ENCODE measurements at regions not wholly inside any gene's neighbourhood (a gene's known extent, or its start where the extent isn't known, plus 50 kb on each side); places are given as distances from the start of the nearest gene placed in this dataset.
A peak's percentile ranks its signal among the peaks of the same experiment; 100 is the strongest.

DNA sequence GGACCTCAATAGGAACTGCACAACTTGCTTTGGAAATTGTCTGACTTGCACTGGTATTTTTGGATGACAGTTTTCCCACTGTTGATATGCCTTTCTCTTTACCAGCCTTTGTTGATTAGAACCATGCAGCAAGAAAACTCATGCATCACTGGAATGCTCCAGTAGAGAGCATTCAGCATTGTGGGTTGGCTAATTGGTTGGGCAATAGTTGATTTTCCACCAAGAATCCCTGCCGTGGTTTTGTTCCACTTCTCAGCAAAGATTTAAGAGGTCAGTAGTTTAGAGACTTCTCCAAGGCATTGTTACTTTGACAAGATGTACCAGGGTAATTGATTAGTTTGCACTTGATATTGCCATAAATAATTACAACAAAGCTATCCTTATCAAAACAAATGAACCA, 260.0 kb downstream of the DHX35 start:
- DNase-seq (ENCODE audit: low spot score): no peak

DNA sequence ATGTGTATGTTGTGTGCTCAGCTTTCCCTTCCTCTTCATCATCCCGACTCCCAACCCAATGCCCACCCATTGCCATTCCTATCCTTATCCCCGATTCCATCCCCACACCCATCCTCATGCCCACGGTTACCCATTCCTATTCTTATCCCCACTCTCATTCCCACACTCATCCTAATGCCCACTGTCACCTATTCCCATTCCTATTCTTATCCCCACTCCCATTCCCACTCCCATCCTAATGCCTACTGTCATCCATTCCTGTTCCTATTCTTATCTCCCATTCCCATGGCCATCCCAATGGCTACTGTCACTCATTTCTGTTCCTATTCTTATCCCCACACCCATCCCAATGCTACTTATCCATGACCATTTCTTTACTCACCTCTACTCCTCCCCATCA, 254.1 kb downstream of the DHX35 start:
- DNase-seq (ENCODE audit: low spot score): no peak

DNA sequence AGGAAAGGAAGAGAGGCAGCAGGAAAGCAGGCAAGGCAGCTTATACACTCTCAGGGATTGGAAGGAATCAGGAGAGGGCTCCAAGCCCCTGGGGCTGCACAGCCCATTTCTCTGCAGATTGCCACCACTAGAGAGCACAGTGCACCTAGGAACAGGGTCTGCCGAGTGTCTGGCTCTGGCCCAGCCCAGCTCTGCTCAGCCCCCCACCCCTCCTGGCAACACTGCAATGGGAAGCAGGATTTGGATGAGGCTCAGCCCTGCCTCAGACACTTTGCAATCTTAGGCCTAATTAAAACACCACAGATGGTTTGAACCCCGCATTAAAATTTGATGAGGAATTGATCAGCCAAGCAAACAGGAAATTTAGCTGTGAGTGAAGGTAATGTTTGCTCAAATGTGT, 252.7 kb downstream of the DHX35 start:
- DNase-seq (ENCODE audit: low spot score): no peak

- DNase-seq (ENCODE audit: low spot score): no peak
Measured at GRCh38 chr20:39213476-39214145, 251.5 kb downstream of the DHX35 start.

DNA sequence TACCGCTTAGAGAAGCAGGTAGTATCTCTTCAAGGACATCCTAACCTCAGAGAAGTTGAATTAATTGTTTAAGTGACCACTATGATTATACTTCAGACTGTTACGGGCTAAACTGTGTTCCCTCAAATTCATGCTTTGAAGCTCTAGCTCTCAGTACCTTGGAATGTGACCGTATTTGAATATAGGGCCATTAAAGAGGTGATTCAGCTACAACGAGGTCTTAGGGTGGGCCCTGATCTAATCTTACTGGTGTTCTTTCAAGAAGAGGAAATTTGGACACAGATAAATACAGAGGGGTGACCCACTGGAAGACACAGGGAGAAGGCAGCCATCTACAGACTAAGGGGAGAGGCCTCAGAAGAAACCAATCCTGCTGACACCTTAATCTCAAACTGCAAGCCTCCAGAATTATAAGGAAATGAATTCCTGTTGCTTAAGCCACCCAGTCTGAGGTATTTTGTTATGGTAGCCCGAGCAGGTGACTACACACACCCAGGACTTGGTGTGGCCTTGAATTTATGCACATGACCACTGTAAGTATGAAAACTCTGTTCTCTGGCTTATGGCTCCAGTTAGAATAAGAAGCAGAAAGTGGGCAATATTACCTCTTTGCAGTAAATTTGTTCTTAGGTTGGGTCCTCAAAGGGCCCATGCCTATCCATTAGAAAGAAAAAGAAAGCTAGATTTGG, 249.1 kb downstream of the DHX35 start:
- no peak for DNase-seq (ENCODE audit: low spot score)

DNA sequence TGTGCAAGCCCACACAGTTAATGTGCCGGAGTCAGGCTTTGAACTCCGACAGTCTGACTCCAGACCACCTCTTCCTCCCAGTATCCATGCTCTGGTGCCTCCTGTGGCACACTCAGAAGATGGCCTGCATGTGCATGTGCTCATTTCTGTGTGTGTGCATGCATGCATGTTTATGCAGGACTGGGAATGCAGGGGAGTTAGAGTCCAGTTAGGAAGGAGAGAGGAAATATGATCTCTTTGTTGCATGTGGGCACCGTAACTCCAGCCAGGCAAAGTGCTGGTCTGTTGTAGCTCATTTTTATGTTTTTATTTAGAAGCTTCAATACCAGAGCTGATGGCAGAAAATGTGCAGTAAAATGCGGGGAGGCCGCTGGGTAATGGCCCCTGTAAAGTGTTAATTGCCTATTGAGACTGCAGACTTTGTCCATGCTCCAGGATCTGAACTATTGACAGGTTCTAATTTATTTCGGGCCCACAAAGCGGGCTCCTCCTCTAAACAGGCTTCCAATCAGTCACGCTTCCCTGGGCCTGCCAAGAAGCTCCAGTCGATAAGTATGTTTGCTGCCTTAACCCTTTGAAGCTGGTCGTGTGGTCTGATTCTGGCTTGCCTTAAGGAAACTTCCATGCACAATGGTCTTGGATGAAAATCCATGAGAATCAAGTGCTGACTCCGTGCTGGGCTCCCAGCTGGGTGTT, 248.3 kb downstream of the DHX35 start:
- no peak for DNase-seq (ENCODE audit: low spot score)

DNA sequence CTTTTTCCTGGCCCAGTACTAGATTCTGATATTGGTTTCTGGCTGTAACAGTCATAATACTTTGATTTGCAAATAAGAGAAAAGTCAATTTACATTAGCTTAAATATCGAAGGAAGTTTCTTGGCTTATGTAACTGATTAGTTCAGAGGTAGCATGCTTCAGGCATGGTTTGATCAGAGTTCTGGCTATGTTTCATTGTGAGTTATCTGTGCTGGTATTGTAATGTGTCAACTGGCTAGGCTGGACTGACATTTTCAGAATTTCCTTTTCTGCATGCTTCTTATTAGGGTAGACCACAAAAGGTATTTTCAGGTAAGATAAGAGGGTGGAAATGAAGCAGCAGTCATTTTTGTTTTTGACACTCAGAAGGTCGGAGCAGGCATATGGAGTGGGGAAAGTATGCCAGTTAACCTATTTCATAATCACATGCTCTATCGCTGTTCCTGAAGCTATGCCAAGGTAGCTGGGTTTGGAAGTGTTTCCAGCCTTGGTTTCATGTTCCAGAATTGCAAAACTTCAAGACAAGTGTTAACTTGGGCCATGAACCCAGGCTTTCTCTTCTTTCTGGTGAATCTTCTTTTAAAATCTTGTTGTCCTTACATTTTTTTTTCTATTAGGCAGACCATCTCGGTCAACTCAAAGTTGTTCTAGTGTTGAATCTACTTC, 244.9 kb downstream of the DHX35 start:
- no peak for DNase-seq (ENCODE audit: low spot score)

DNA sequence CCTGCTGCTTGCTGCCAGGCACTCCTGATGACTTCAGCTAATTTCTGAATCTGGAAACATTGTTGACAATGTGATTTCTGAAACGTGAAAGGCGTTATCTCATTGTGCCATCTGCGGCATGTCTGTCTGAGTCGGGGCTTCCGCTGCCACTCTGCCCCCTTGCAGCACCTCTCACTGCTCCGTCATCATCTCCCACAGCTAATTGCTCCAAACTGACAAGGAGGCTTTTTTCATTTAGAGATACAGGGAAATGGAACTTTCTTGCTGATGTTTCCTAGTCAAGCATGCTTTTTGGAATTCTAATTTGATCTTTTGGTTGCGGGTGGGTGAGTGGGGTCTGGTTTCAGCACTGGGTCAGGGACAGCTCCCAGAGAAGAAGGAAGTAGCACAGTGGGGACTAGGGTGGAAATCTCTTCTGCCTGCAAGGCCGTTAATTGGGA, 233.5 kb downstream of the DHX35 start:
- no peak for DNase-seq (ENCODE audit: low spot score)

DNA sequence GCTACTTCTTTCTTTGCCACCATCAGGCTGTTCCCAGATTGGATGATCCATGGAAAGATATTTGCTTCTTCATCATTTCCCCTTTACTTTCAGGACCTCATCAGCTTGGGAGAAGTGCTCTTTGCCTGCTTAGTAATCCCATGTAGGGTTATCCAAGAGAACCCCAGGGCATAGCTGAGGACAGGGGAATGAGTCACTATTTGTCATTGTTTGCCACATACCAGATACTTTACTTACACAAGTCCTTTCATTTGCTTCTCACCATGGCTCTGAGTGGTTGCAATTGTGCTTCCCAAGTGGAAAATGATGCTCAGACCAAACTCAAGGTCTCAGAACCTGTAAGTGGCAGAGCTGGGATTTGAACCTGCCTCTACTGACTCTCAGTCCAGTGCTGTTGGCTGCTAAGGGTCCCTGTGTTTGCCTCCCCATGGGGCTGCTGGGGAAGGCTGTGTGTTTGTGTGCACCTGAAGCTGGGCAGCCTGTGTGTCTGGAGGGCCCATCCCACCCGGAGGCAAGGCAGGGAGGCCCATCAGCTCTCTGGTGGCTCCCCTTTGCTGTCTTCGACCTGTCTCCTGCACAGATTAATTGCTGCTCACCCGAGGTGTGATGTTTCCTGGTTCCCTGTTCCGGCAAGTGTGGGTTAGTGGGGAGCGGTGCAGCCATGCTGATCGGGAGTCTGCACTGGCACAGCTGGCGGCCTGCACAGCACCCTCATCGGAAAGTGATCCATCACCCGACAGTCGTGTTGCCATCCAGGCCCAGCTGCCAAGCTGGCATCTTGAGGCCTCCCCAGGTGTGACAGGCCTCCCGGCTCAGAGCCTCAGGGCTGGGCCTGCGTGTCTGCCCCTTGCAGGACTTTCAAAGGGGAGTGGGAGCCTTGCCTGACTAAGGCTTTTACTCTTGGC, 228.8 kb downstream of the DHX35 start:
- peak; percentile 54 for DNase-seq (ENCODE audit: low spot score)

- DNase-seq (ENCODE audit: low spot score): no peak
Measured at GRCh38 chr20:39188266-39188765, 226.2 kb downstream of the DHX35 start.

DNA sequence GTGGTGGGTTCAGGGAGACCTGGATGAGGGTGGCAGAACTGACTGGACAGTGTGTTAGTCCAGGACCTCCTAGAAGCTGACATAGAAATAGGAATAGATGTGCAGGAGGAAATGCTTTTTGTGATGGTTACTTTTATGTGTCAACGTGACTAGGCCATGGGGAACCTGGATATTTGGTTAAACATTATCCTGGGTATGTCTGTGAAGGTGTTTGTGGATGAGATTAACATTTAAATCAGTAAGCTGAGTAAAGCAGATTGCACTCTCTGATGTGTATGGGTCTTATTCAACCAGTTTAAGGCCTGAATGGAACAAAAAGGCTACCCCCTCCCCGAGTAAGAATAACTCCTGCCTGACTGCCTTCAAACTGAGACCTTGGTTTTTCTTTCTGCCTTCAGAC, 219.3 kb downstream of the DHX35 start:
- no peak for DNase-seq (ENCODE audit: low spot score)

DNA sequence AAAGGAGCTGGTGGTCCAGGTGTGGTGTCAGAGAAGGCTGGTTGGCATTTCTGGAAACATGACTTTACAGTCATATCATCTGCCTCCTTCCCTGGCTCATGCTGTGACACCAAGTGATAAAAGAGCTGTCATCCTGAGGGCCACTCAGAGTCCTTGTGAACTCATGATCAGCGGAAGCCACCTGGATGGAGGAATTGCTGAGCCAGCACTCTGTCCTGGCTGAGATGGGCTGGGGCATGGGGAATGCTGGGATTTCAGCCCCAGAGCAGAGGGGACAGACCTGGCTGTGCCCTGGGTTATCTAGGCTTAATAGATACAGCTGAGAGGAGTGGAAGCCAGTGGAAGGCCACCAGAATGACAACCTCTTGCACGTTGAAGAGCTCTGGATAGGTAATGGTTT, 214.3 kb downstream of the DHX35 start:
- DNase-seq (ENCODE audit: low spot score): no peak

GRCh38 chr20:39170896-39171463, 208.8 kb downstream of the DHX35 start:
- no peak for DNase-seq (ENCODE audit: low spot score)

DNA sequence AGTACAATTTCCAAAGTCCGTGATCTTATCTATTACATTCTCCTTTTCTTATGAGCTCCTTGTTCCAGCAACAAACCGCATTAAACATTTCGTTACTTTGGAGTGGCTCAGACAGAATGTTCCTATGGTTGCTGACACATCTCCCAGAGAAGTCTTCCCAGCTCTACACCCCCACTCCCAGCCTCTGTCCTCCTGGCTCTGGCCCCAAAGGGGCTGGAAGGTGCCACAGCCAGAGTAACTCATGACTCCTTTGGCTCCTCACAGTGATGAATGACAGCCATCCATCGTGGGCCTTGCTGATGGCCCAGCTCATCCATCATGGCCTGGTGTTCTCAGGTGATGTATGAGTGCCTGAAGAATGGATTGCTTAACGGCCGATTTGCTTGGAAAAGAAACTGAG, 203.0 kb downstream of the DHX35 start:
- no peak for DNase-seq (ENCODE audit: low spot score)

- DNase-seq (ENCODE audit: low spot score): no peak
Measured at GRCh38 chr20:39164642-39165041, 202.5 kb downstream of the DHX35 start.

DNA sequence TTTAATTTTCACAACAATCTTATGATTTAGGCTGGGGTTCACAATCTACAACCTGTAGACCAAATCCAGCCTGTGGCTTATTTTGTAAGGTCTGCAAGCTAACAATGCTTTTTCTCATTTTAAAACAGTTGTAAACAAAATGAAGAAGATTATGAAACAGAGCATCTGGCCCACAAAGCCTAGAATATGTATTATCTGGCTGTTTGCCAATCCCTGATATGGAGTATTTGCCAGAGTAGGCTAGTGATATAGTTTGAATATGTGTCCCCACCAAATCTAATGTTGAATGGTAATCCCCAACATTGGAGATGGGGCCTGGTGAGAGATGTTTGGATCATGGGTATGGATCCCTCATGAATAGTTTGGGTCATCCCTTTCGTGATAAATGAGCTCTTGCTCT, 201.8 kb downstream of the DHX35 start:
- DNase-seq (ENCODE audit: low spot score): no peak

GRCh38 chr20:39161900-39162299, 199.8 kb downstream of the DHX35 start:
- DNase-seq (ENCODE audit: low spot score): no peak

DNA sequence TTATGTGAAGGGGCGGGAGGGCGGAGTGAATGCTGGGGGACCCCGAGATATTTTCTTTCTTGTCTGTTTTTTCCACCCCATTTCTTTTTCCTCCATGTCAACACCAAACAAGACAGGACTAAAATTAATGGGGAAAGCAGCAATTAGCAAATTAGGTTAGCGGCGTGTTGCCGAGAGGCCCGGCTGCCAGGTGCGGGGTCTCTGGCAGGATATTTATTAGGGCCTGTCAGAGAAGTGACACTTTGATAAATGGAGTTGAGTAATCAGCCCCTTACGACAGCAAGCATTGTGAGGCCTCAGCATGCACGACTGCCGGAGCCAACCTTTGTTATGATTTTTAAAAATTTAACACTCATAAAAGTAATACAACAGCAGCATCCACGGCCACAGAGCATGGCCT, 193.8 kb downstream of the DHX35 start:
- no peak for DNase-seq (ENCODE audit: low spot score)

DNA sequence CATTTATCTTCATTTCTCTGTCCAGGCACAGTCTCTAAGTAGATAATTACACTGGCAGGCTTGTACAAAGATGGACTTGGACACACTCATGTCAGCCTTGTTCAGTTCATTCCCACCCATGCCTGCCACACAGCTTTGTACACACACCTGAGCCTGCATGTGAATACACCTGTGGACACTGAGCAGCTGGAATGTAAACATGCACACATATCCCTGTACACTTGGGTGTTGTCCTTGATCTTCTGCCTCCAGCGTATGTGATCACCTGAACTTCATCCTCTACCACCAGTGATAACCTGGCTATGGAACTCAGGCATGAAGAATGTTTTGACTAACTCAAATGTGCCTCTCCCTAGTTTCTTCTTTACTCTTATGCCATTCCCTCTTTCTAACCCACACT, 190.6 kb downstream of the DHX35 start:
- DNase-seq (ENCODE audit: low spot score): no peak

DNA sequence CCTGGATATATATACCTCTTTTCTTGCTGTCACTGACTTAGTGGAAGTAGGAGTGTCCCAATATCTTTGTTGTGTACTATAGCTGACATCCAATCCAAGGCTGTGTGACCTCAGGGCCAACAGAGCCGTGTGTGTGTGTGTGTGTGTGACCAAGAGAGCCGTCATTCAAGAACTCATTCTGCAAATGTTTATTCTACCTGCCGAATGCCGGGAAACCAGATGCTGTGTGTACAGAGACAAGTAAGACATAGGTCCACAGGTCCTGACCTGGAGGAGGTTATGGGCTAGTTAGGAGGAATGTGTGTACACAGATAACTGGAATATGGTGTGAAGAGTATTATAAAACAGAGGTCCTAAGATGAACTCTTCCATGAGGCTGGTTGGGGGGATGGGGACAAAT, 190.0 kb downstream of the DHX35 start:
- no peak for DNase-seq (ENCODE audit: low spot score)

- no peak for DNase-seq (ENCODE audit: low spot score)
Measured at GRCh38 chr20:39150501-39150900, 188.4 kb downstream of the DHX35 start.
